ENCODE measurements at regions not wholly inside any gene's neighbourhood (a gene's known extent, or its start where the extent isn't known, plus 50 kb on each side); places are given as distances from the start of the nearest gene placed in this dataset.
A peak's percentile ranks its signal among the peaks of the same experiment; 100 is the strongest.

DNA sequence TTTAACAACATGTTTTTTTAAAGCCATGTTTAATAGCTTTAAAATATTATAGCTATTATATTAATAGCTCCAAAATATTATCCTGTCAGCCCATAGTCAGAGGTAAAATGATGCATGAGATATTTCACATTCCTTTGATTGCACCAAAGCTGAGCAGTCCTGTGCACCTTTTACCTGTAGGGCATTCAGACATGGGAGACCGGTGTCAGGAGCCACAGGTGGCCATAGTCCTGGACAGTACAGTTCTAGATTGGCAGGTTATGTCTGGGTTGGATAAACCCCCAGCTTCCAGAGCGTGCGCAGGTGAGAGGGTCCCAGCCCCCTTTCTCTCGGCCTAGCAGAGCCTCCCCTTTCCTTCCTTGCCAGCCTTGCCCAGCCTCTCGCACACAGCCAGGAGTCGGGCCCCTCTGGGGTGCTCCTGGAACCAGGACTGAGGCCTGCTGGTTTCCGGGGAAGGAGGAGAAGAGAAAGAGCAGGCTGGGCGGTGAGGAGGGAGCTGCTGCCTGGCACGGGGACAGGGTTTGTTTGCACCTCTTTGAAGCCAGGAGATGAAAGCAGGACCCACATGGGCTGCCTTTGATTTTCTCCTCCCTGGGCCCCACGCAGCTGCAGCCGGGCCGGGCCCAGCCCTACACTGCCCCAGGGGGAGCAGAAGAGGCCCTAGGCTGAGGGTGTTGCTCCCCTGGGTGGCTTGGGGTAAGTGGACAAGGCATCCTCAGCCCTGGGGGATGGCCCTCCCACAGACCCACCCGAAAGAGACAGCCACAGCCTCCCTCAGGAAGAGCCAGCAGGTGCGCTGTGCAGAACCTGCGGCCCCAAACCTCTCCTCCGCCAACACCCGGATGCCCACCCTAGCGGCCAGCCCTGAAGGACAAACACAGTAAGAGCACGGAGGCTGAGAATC lies 75.2 kb upstream of the TARDBP start:
- H3K27me3 ChIP-seq (ENCODE audit: low read depth, low read length) = no peaks in the 10 kb centered on the region
- no peak overlapping the region for H3K4me3 ChIP-seq (ENCODE audit: low read depth in 1 of 2, low read length in 2 of 2)
- H3K36me3 ChIP-seq (ENCODE audit: control insufficient read depth in 1 of 2, insufficient read depth in 2 of 2, low read length in 2 of 2) = no peaks in the 10 kb centered on the region
- H3K9me3 ChIP-seq (ENCODE audit: control insufficient read depth in 1 of 2, low read length in 2 of 2) = no peaks in the 10 kb centered on the region
- H3K27ac ChIP-seq (ENCODE audit: low read length) = no peak overlapping the region
- H3K4me1 ChIP-seq (ENCODE audit: control insufficient read depth in 1 of 2, insufficient read depth in 2 of 2, low read length in 2 of 2) = peaks cover 0 to 11% of the 10 kb centered on the region in 2 donors

DNA sequence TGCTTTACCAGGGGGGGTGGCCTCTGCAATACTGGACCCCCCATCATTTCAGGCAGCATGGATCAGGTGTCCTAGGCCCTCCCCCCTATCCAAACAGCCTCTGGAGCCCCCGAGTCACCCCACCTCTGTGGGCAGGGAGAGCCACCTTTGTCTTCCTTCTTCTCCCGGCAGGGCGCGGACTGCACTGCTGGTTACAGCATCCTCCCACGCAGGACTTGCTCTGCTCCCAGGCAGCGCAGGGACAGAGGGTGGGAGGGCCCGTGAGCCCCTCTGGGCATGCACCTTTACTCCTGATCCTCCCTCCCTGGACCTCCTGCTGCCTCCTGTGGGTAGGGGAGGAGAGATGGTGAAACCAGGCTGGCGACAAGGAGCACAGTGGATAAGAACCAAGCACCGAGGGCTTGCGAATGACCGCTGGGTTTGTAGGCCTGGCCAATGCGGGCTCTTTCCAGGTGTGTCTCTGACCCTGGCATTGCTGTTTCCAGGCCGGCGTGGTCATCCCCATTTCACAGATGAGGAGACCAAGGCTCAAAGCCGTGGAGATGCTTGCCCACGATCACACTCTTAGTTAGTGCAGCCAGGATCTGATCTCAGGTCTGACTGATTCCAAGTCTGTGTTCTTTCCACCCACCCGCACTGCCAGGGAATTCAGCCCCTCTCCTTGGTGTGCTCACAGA lies 73.6 kb upstream of the TARDBP start:
- Histone ChIP-seq H3K36me3 (ENCODE audit: control insufficient read depth in 1 of 2, insufficient read depth in 2 of 2, low read length in 2 of 2) (no peaks in the 10 kb centered on the region), H3K4me1 (ENCODE audit: control insufficient read depth in 1 of 2, insufficient read depth in 2 of 2, low read length in 2 of 2) (peaks cover 0 to 11% of the 10 kb centered on the region in 2 donors), H3K27me3 (ENCODE audit: low read depth, low read length) (no peaks in the 10 kb centered on the region), H3K4me3 (ENCODE audit: low read depth in 1 of 2, low read length in 2 of 2) (no peak overlapping the region), H3K9me3 (ENCODE audit: control insufficient read depth in 1 of 2, low read length in 2 of 2) (no peaks in the 10 kb centered on the region), H3K27ac (ENCODE audit: low read length) (no peak overlapping the region)

DNA sequence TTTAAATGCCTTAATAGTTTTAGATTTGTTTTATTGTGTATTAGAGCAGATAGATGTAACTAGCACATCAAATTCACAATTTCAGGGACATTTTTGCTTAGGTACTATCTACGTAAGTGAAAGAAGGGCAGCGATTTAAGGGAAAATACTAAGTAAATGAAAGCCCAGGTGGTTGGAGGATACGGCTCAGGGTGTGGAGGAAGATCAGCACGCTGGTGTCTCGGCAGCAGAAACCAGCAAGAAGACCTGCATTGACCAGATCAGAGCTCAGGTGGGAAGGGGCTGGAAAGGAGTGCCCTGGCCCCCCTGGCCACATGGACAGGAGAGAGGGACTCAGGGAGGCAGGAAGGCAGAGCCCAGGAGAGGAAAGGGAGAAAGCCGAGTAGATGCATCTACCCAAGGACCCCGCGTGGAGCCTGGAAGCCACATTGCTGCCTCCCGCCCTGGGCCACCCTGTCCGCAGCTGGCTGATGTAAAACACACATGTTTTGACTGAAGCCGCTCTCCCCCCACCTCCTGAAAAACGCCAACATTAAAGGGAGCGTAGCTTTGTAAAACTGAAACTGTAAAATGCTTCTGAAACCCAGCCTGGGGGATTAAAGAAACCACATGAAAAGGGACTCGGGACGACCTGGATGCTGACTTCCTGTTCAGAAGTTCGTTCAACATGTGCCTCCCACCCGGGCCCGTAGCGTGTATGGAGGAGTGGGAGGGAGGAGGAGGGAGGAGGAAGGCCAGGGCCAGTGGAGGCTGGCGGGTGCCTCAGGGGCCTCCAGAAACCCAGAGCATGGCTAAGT lies 72.6 kb upstream of the TARDBP start:
- Histone ChIP-seq H3K27ac (ENCODE audit: low read length) (no peak overlapping the region), H3K4me3 (ENCODE audit: low read depth in 1 of 2, low read length in 2 of 2) (peak overlapping the region in 1 of 2 donors; percentile 19), H3K4me1 (ENCODE audit: control insufficient read depth in 1 of 2, insufficient read depth in 2 of 2, low read length in 2 of 2) (peaks cover 5 to 19% of the 10 kb centered on the region in 2 donors), H3K36me3 (ENCODE audit: control insufficient read depth in 1 of 2, insufficient read depth in 2 of 2, low read length in 2 of 2) (no peaks in the 10 kb centered on the region), H3K27me3 (ENCODE audit: low read depth, low read length) (no peaks in the 10 kb centered on the region), H3K9me3 (ENCODE audit: control insufficient read depth in 1 of 2, low read length in 2 of 2) (no peaks in the 10 kb centered on the region)

DNA sequence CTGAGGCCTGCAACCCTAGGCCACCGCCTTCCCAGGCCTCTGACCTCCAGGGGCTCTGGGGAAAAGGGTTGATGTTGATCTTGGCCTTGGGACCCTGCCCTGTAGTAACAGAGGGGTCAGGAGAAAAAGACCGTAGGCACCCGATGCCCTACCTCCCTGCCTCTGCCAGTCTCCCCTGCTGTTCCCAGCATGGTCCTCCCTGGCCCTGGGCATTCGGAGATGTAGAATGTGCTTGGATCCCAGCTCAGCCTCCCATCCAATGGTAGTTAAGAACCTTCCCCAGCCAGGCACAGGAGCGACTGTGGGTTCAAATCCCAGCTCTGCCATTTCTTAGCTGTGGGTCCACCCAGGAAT lies 72.0 kb upstream of the TARDBP start:
- H3K4me3 ChIP-seq (ENCODE audit: low read depth in 1 of 2, low read length in 2 of 2) = peak overlapping the region in 1 of 2 donors; percentile 19

DNA sequence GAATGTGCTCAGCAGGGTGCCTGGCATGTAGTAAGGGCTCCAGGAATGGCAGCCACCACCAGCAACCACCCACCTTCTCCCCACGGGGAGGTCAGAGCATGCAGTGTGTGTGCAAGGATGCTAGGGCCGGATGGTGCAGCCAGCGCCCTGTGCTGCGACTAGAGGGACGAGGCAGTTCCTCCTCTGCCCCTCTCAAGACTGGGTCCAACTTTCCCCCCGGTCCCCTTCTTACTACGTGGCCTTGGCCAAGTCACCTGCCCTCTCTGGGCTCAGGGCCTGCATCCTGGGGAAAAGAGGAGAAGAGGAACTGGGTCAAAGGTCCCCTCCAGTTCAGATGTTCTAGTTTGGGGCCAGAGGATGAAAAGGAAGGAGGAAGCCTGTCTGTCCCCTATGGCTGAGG lies 71.6 kb upstream of the TARDBP start:
- Histone ChIP-seq H3K27me3 (ENCODE audit: low read depth, low read length) (no peaks in the 10 kb centered on the region), H3K9me3 (ENCODE audit: control insufficient read depth in 1 of 2, low read length in 2 of 2) (no peaks in the 10 kb centered on the region), H3K27ac (ENCODE audit: low read length) (no peak overlapping the region), H3K36me3 (ENCODE audit: control insufficient read depth in 1 of 2, insufficient read depth in 2 of 2, low read length in 2 of 2) (no peaks in the 10 kb centered on the region), H3K4me3 (ENCODE audit: low read depth in 1 of 2, low read length in 2 of 2) (no peak overlapping the region), H3K4me1 (ENCODE audit: control insufficient read depth in 1 of 2, insufficient read depth in 2 of 2, low read length in 2 of 2) (peaks cover 5 to 20% of the 10 kb centered on the region in 2 donors)

More for the DNA sequence above, 72.0 kb upstream of the TARDBP start:
- Histone ChIP-seq H3K36me3 (ENCODE audit: control insufficient read depth in 1 of 2, insufficient read depth in 2 of 2, low read length in 2 of 2) (no peaks in the 10 kb centered on the region), H3K9me3 (ENCODE audit: control insufficient read depth in 1 of 2, low read length in 2 of 2) (no peaks in the 10 kb centered on the region), H3K27me3 (ENCODE audit: low read depth, low read length) (no peaks in the 10 kb centered on the region), H3K27ac (ENCODE audit: low read length) (no peak overlapping the region), H3K4me1 (ENCODE audit: control insufficient read depth in 1 of 2, insufficient read depth in 2 of 2, low read length in 2 of 2) (peaks cover 5 to 20% of the 10 kb centered on the region in 2 donors)

DNA sequence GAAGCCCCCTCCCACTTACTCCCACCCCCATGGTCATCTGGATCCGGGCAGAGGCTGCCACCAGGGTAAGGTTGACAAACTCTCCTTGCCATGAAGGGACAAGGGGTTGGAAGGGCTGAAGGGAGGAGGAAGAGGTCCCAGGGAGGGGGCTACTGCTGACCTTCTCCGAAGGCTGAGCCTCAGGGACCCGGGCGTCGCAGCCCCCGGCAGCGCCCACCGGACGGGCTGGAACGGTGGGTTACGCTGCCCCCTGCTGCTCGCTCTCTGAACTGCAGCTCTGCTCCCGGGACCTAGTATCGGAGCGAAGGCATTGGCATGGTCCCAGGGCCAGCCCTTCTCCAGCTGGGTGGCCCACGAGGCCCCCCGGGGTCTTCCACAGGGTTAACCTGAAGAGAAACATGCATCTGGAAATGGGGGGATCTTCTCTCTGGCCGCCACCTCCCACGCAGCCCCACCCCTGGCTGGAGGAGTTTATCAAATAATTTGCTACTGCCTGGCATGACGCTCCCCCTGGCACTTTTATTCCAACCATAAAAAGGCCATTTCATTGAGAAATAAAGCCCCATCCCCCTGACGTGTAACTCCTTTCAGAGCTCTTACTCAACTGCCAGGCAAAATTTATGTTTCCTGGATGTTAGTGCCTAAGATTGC lies 70.4 kb upstream of the TARDBP start:
- H3K27ac ChIP-seq (ENCODE audit: low read length) = no peak overlapping the region

DNA sequence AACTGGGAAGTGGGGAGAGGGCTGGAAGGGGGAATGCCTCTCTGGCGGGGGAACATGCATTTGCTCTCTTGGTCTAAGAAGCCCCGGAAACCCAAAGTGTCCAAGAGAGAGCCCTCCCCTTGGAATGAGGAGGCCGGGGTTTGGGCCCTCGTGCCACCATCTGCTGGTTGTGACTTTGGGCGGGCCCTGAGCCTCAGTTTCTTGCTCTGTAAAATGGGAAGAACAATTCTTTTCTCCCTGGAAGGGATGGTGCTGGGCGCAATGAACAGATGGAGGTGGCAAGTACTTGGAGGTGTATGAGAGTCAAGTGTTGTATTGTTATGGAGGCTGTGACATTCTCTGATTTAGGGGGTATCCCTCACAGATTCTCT lies 69.9 kb upstream of the TARDBP start:
- Histone ChIP-seq H3K4me1 (ENCODE audit: control insufficient read depth in 1 of 2, insufficient read depth in 2 of 2, low read length in 2 of 2) (peaks cover 5 to 20% of the 10 kb centered on the region in 2 donors), H3K27ac (ENCODE audit: low read length) (no peak overlapping the region), H3K36me3 (ENCODE audit: control insufficient read depth in 1 of 2, insufficient read depth in 2 of 2, low read length in 2 of 2) (no peaks in the 10 kb centered on the region), H3K9me3 (ENCODE audit: control insufficient read depth in 1 of 2, low read length in 2 of 2) (no peaks in the 10 kb centered on the region), H3K27me3 (ENCODE audit: low read depth, low read length) (no peaks in the 10 kb centered on the region), H3K4me3 (ENCODE audit: low read depth in 1 of 2, low read length in 2 of 2) (no peak overlapping the region)

More for the DNA sequence above, 70.4 kb upstream of the TARDBP start:
- H3K27me3 ChIP-seq (ENCODE audit: low read depth, low read length) = no peaks in the 10 kb centered on the region
- H3K4me3 ChIP-seq (ENCODE audit: low read depth in 1 of 2, low read length in 2 of 2) = no peak overlapping the region
- no peaks in the 10 kb centered on the region for H3K36me3 ChIP-seq (ENCODE audit: control insufficient read depth in 1 of 2, insufficient read depth in 2 of 2, low read length in 2 of 2)
- H3K4me1 ChIP-seq (ENCODE audit: control insufficient read depth in 1 of 2, insufficient read depth in 2 of 2, low read length in 2 of 2) = peaks cover 5 to 20% of the 10 kb centered on the region in 2 donors
- H3K9me3 ChIP-seq (ENCODE audit: control insufficient read depth in 1 of 2, low read length in 2 of 2) = no peaks in the 10 kb centered on the region

DNA sequence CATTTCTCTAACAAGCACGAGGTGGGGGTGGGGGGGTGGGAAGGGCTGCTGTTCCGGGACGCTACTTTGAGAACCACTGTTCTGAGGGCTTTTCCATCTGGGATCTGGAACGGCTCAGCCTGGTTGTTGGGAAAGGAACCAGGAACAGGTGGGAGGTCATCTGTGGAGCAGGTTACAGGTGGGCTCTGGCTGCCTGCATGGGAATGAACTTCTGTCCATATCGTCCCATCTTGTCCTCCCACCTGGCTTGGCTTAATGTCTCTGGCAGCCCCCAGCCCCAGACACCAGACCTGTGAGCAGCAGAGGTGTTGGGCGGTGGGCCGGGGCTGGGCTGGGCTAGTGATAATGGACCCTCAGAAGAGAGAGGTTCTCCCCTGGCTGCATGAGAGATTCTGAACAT lies 69.4 kb upstream of the TARDBP start:
- Histone ChIP-seq H3K9me3 (ENCODE audit: control insufficient read depth in 1 of 2, low read length in 2 of 2) (no peaks in the 10 kb centered on the region), H3K36me3 (ENCODE audit: control insufficient read depth in 1 of 2, insufficient read depth in 2 of 2, low read length in 2 of 2) (no peaks in the 10 kb centered on the region), H3K4me1 (ENCODE audit: control insufficient read depth in 1 of 2, insufficient read depth in 2 of 2, low read length in 2 of 2) (peaks cover 5 to 20% of the 10 kb centered on the region in 2 donors), H3K27ac (ENCODE audit: low read length) (no peak overlapping the region), H3K4me3 (ENCODE audit: low read depth in 1 of 2, low read length in 2 of 2) (no peak overlapping the region), H3K27me3 (ENCODE audit: low read depth, low read length) (no peaks in the 10 kb centered on the region)

DNA sequence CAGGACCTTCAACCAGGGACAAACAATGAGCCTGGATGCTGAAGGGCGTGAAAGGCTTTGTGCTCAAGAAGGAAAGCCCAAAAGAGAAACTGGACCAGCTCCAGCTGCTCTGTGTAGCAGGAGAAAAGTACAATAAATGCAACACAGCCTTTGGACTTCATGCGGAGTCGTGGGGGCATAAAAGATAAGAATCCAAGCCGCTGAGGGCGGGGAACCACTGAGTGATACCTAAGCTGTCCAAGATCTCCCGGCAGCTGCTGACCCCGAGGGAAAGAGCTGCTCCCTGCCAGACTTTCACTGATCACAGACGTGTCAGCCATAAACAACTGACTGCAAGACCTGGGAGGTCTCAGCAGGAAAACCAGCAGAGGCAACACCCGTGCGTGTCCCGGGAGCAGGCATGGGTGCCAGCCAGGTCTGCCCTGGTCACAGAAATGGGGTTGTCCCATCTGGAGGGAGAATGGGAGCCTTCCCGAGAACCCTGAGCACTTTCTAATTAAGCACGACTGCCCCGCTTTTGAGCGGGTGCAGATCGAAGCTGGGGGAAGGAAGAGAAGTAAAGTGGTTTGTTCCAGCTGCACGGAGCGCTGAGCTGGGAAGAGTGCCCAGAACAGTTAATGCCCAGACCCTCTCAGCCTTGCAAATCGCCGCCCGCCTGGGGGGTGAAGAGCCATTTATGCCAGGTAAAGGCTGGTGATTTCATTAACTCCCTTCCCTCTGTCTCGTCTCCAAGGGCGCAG lies 68.3 kb upstream of the TARDBP start:
- Histone ChIP-seq H3K9me3 (ENCODE audit: control insufficient read depth in 1 of 2, low read length in 2 of 2) (no peaks in the 10 kb centered on the region), H3K36me3 (ENCODE audit: control insufficient read depth in 1 of 2, insufficient read depth in 2 of 2, low read length in 2 of 2) (no peaks in the 10 kb centered on the region), H3K27me3 (ENCODE audit: low read depth, low read length) (no peaks in the 10 kb centered on the region), H3K4me3 (ENCODE audit: low read depth in 1 of 2, low read length in 2 of 2) (peak overlapping the region; percentile 58 to 59), H3K27ac (ENCODE audit: low read length) (no peak overlapping the region), H3K4me1 (ENCODE audit: control insufficient read depth in 1 of 2, insufficient read depth in 2 of 2, low read length in 2 of 2) (peaks cover 5 to 20% of the 10 kb centered on the region in 2 donors)

DNA sequence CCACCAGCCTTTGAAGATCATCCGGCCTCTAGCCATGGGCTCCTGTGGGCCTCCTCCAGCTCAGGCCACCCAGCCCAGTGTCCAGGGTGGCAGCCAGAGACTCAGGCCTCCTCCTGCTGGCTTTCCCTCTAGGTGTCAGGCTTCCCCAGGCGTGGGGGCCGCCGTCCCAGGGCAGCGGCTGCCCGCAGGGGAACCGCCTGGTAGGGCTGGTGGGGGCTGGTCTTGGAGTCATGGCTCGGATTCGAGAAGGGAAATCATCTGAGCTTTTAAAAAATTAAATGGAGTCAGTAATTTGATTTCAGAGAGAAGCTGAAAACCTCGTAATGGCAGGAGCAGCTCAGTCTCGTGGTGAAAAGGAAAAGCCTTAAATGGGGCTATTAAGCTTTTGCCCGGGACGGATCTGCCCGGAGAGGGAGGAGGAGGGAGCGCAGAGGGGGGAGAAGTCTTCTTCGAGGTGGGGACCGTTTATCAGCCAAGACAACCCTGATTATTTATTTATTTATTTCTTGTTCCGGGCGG lies 66.4 kb upstream of the TARDBP start:
- no peaks in the 10 kb centered on the region for H3K36me3 ChIP-seq (ENCODE audit: control insufficient read depth in 1 of 2, insufficient read depth in 2 of 2, low read length in 2 of 2)

More for the DNA sequence above, 66.4 kb upstream of the TARDBP start:
- Histone ChIP-seq H3K9me3 (ENCODE audit: control insufficient read depth in 1 of 2, low read length in 2 of 2) (no peaks in the 10 kb centered on the region), H3K4me3 (ENCODE audit: low read depth in 1 of 2, low read length in 2 of 2) (no peak overlapping the region), H3K27me3 (ENCODE audit: low read depth, low read length) (no peaks in the 10 kb centered on the region), H3K4me1 (ENCODE audit: control insufficient read depth in 1 of 2, insufficient read depth in 2 of 2, low read length in 2 of 2) (peaks cover 5 to 17% of the 10 kb centered on the region in 2 donors), H3K27ac (ENCODE audit: low read length) (no peak overlapping the region)

All from muscle layer of duodenum (tissue), 2 donors.